Bronchial epithelial cell (primary cell): ENCODE measurements at regions not wholly inside any gene's neighbourhood (a gene's known extent, or its start where the extent isn't known, plus 50 kb on each side); places are given as distances from the start of the nearest gene placed in this dataset.
A peak's percentile ranks its signal among the peaks of the same experiment; 100 is the strongest.

Experiments used
- DNase-seq: peaks from one replicate; pipeline ENCODE4 v3.0.0-alpha.2; 2010; ENCODE audit warnings: low read depth
- FAIRE-seq: peaks from 2 replicates; lab custom pipeline; 2011; peaks lifted over from hg19 to GRCh38; lab: Jason Lieb, UNC
- H3K27me3 ChIP-seq: 2 replicates; pipeline ENCODE4 v1.5.1; 2011; ENCODE audit warnings: low read length; ENCODE audit not compliant: control insufficient read depth, insufficient read depth
- H3K36me3 ChIP-seq: 2 replicates; pipeline ENCODE4 v1.5.1; 2011; ENCODE audit warnings: low read length; ENCODE audit not compliant: control insufficient read depth, insufficient read depth
- H3K4me3 ChIP-seq: 2 replicates; pipeline ENCODE4 v1.5.1; 2011; ENCODE audit warnings: mild to moderate bottlenecking, low read depth, low read length, control low read depth
- CTCF ChIP-seq: IDR thresholded peaks from 2 replicates; pipeline ENCODE4 v1.5.1; 2011; ENCODE audit warnings: mild to moderate bottlenecking, moderate library complexity, low read length, control low read depth, inconsistent platforms; ENCODE audit not compliant: insufficient read depth, severe bottlenecking

GRCh38 chr3:105953831-105954230, 85.0 kb upstream of the CBLB start:
- H3K36me3 ChIP-seq = no peaks in the 10 kb centered on the region
- FAIRE-seq (no peak), DNase-seq (peak; percentile 51)
- H3K4me3 ChIP-seq = no peak overlapping the region
- H3K27me3 ChIP-seq = no peaks in the 10 kb centered on the region
- TF ChIP-seq CTCF = no peak

GRCh38 chr3:105956306-105956705, 87.5 kb upstream of the CBLB start:
- no peaks in the 10 kb centered on the region for H3K36me3 ChIP-seq
- no peak for TF ChIP-seq CTCF
- no peak overlapping the region for H3K4me3 ChIP-seq
- FAIRE-seq (no peak), DNase-seq (no peak)
- no peaks in the 10 kb centered on the region for H3K27me3 ChIP-seq

- TF ChIP-seq CTCF = no peak
- DNase-seq = peak; percentile 87
- no peaks in the 10 kb centered on the region for H3K36me3 ChIP-seq
- H3K4me3 ChIP-seq = no peak overlapping the region
- H3K27me3 ChIP-seq = no peaks in the 10 kb centered on the region
- no peak for FAIRE-seq
These were observed 88.9 kb upstream of the CBLB start for GRCh38 chr3:105957722-105958121.

GRCh38 chr3:105958237-105959000, 89.6 kb upstream of the CBLB start:
- FAIRE-seq = no peak
- Histone ChIP-seq H3K27me3 (no peaks in the 10 kb centered on the region), H3K36me3 (no peaks in the 10 kb centered on the region), H3K4me3 (no peak overlapping the region)
- DNase-seq = peak; percentile 23
- TF ChIP-seq CTCF = no peak

- no peak overlapping the region for H3K4me3 ChIP-seq
- DNase-seq = no peak
- TF ChIP-seq CTCF = no peak
- H3K27me3 ChIP-seq = no peaks in the 10 kb centered on the region
- H3K36me3 ChIP-seq = no peaks in the 10 kb centered on the region
- FAIRE-seq = no peak
These were observed 91.0 kb upstream of the CBLB start for GRCh38 chr3:105959851-105960250.

GRCh38 chr3:105960381-105960780, 91.6 kb upstream of the CBLB start:
- peak; percentile 47 for FAIRE-seq
- no peak for TF ChIP-seq CTCF
- no peak overlapping the region for H3K4me3 ChIP-seq
- DNase-seq = no peak
- H3K27me3 ChIP-seq = no peaks in the 10 kb centered on the region
- no peaks in the 10 kb centered on the region for H3K36me3 ChIP-seq
